ENCODE measurements at regions not wholly inside any gene's neighbourhood (a gene's known extent, or its start where the extent isn't known, plus 50 kb on each side); places are given as distances from the start of the nearest gene placed in this dataset.

DNA sequence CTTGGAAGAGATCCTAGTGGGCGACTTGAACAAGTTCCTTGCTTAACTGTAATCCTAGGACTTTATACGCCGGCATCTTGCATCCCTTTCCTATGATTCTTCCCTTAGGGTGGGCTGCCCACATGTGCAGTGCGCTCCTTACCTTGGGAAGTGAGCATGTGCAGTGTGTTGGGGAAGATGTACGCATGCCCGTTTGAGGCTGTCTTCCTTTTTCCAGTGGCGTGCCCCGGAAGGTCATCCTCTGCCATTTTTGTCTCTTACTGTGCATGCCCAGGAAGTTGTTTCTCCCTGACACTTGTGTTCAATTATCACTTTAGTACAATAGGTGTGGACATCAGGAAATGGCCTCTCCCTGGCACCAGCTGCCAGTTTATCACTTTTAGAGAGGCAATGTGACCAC is 936.5 kb downstream of the TBC1D22A start:
- dilution Hi-C loops (cut with HindIII; ENCODE audit: low sequenced_read_pairs, unreplicated experiment): no loop called here
- Histone ChIP-seq H2BK120ac (ENCODE audit: low read depth, low read length) (no peak overlapping the region), H2BK20ac (ENCODE audit: low read depth, low read length) (no peak overlapping the region), H3K79me1 (ENCODE audit: low read depth in 1 of 2, low read length in 2 of 2) (no peaks in the 10 kb centered on the region), H2AFZ (replicated peaks; ENCODE audit: low read length, poor library complexity) (no peak overlapping the region), H3K23ac (ENCODE audit: low read depth, low read length) (no peak overlapping the region), H3K9me3 (ENCODE audit: control insufficient read depth, insufficient read depth, low read length) (peaks cover 11% of the 10 kb centered on the region), H4K20me1 (ENCODE audit: insufficient read depth, low read length) (no peaks in the 10 kb centered on the region), H3K14ac (replicated peaks; ENCODE audit: low read depth, low read length) (no peak overlapping the region), H4K8ac (ENCODE audit: low read depth in 2 of 2, low read length in 2 of 2) (no peak overlapping the region), H2AK5ac (ENCODE audit: low read depth, low read length) (no peak overlapping the region), H2BK5ac (ENCODE audit: low read depth, low read length, poor library complexity, severe bottlenecking) (no peak overlapping the region), H2AK9ac (replicated peaks; ENCODE audit: low read depth, low read length, poor library complexity) (no peak overlapping the region), H3K4ac (ENCODE audit: low read depth, low read length) (no peak overlapping the region), H3K27me3 (ENCODE audit: control insufficient read depth, insufficient read depth, low read length) (no peaks in the 10 kb centered on the region), H3K4me1 (ENCODE audit: control insufficient read depth, insufficient read depth, low read length) (no peaks in the 10 kb centered on the region), H3K27ac (ENCODE audit: insufficient read depth, low read length) (no peak overlapping the region), H4K5ac (ENCODE audit: low read depth, low read length) (no peak overlapping the region), H3K9ac (ENCODE audit: low read depth, low read length) (no peak overlapping the region), H2BK15ac (ENCODE audit: low read depth, low read length) (no peak overlapping the region), H4K91ac (ENCODE audit: insufficient read depth, low read depth, low read length) (no peak overlapping the region), H3K4me3 (ENCODE audit: insufficient read depth, low read depth, low read length) (no peak overlapping the region), H3K36me3 (ENCODE audit: control insufficient read depth, insufficient read depth, low read length) (no peaks in the 10 kb centered on the region), H3K18ac (ENCODE audit: low read depth, low read length) (no peak overlapping the region), H3K4me2 (ENCODE audit: low read depth, low read length) (no peak overlapping the region), H3K56ac (ENCODE audit: extremely low read depth, insufficient read depth, low read length) (no peak overlapping the region), H3K9me1 (ENCODE audit: insufficient read depth, low read length) (no peaks in the 10 kb centered on the region)
- ATAC-seq (ENCODE audit: low read depth): no peak
- no peak for TF ChIP-seq CHD1 (IDR thresholded peaks at IDR 0.05; ENCODE audit: low read depth, low read length)
- no peak for TF ChIP-seq RCOR1 (IDR thresholded peaks at IDR 0.05; ENCODE audit: insufficient replicate concordance, low read length)
- no peak for TF ChIP-seq MAZ (IDR thresholded peaks at IDR 0.05; ENCODE audit: borderline replicate concordance, low read depth, low read length)
- TF ChIP-seq MXI1 (IDR thresholded peaks at IDR 0.05; ENCODE audit: borderline replicate concordance, low read depth, low read length): no peak
- TF ChIP-seq, protein P1, sequence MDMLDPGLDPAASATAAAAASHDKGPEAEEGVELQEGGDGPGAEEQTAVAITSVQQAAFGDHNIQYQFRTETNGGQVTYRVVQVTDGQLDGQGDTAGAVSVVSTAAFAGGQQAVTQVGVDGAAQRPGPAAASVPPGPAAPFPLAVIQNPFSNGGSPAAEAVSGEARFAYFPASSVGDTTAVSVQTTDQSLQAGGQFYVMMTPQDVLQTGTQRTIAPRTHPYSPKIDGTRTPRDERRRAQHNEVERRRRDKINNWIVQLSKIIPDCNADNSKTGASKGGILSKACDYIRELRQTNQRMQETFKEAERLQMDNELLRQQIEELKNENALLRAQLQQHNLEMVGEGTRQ (IDR thresholded peaks at IDR 0.05; ENCODE audit: low read depth, low read length): no peak
- no peak for TF ChIP-seq NFE2L2 (IDR thresholded peaks at IDR 0.05; ENCODE audit: low read depth, low read length)
- TF ChIP-seq, protein P2, sequence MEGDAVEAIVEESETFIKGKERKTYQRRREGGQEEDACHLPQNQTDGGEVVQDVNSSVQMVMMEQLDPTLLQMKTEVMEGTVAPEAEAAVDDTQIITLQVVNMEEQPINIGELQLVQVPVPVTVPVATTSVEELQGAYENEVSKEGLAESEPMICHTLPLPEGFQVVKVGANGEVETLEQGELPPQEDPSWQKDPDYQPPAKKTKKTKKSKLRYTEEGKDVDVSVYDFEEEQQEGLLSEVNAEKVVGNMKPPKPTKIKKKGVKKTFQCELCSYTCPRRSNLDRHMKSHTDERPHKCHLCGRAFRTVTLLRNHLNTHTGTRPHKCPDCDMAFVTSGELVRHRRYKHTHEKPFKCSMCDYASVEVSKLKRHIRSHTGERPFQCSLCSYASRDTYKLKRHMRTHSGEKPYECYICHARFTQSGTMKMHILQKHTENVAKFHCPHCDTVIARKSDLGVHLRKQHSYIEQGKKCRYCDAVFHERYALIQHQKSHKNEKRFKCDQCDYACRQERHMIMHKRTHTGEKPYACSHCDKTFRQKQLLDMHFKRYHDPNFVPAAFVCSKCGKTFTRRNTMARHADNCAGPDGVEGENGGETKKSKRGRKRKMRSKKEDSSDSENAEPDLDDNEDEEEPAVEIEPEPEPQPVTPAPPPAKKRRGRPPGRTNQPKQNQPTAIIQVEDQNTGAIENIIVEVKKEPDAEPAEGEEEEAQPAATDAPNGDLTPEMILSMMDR (conservative IDR thresholded peaks at IDR 0.05; ENCODE audit: low read depth, low read length): no peak
- TF ChIP-seq SMC3 (IDR thresholded peaks at IDR 0.05; ENCODE audit: low read depth, low read length): no peak
- no peak for TF ChIP-seq RAD21 (IDR thresholded peaks at IDR 0.05; ENCODE audit: low read length)
- no peak for TF ChIP-seq BHLHE40 (IDR thresholded peaks at IDR 0.05; ENCODE audit: low read depth, low read length)
- no peak for TF ChIP-seq FOS (IDR thresholded peaks at IDR 0.05; ENCODE audit: low read depth, low read length)
- TF ChIP-seq RFX5 (IDR thresholded peaks at IDR 0.05; ENCODE audit: low read depth, low read length): no peak
- TF ChIP-seq POLR2A (IDR thresholded peaks at IDR 0.05; ENCODE audit: low read depth, low read length): no peak
- TF ChIP-seq, protein P3, sequence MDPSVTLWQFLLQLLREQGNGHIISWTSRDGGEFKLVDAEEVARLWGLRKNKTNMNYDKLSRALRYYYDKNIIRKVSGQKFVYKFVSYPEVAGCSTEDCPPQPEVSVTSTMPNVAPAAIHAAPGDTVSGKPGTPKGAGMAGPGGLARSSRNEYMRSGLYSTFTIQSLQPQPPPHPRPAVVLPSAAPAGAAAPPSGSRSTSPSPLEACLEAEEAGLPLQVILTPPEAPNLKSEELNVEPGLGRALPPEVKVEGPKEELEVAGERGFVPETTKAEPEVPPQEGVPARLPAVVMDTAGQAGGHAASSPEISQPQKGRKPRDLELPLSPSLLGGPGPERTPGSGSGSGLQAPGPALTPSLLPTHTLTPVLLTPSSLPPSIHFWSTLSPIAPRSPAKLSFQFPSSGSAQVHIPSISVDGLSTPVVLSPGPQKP (IDR thresholded peaks at IDR 0.05; ENCODE audit: borderline replicate concordance, low read depth, low read length): no peak
- no peak for TF ChIP-seq MAFK (IDR thresholded peaks at IDR 0.05; ENCODE audit: low read depth, low read length)
- TF ChIP-seq CEBPB (IDR thresholded peaks at IDR 0.05; ENCODE audit: low read depth, low read length): no peak
- no TSS peak for BruUV-seq (replicated peaks)
- ChIA-PET POLR2A (ENCODE audit: unreplicated experiment) (no interaction called here), CTCF (no interaction called here)
- intact Hi-C loops (cut with micrococcal nuclease): no loop called here
- no CpG with 5 or more reads among the region's 8 CpGs for WGBS, 2 experiments (ENCODE audit: extremely low coverage in 2 of 2, insufficient read length in 1 of 2)
- in situ Hi-C loops (cut with MboI; ENCODE audit: low sequenced_read_pairs): no loop called here
- no peak for DNase-seq

Measured in IMR-90 (cell line).